HepG2 (cell line): ENCODE measurements at regions not wholly inside any gene's neighbourhood (a gene's known extent, or its start where the extent isn't known, plus 50 kb on each side); places are given as distances from the start of the nearest gene placed in this dataset.

Experiments used
- EP300 ChIP-seq, 3 experiments: sonication (generic) in 1 of 3; formaldehyde crosslinking in 1 of 3; IDR thresholded peaks; 2 replicates each; pipeline versions ENCODE4 v1.5.1 to v1.6.1; 2011 to 2020; ENCODE audit warnings: low read depth in 2 of 3, low read length in 2 of 3, borderline replicate concordance in 1 of 3, improper control_type of control experiment in 1 of 3, mild to moderate bottlenecking in 1 of 3, missing genetic modification reagents in 1 of 3, moderate library complexity in 1 of 3
- EZH2 ChIP-seq: conservative IDR thresholded peaks from 2 replicates; pipeline ENCODE4 v1.6.1; 2012; ENCODE audit warnings: mild to moderate bottlenecking, low read depth, low read length, moderate library complexity
- POLR2A ChIP-seq, 2 experiments: IDR thresholded peaks; 2 replicates each; pipeline ENCODE4 v1.6.1; 2011; ENCODE audit warnings: low read depth in 2 of 2, low read length in 2 of 2, mild to moderate bottlenecking in 1 of 2, moderate library complexity in 1 of 2; ENCODE audit not compliant: insufficient read depth in 1 of 2
- RFX5 ChIP-seq: IDR thresholded peaks from 2 replicates; pipeline ENCODE4 v1.6.1; 2011; ENCODE audit warnings: low read depth, low read length, improper control_type of control experiment
- ZNF616 ChIP-seq: sonication (generic); formaldehyde crosslinking; IDR thresholded peaks from 2 replicates; pipeline ENCODE4 v1.5.0; 2020; ENCODE audit warnings: low read depth, mild to moderate bottlenecking, missing genetic modification reagents
- ZNF703 ChIP-seq: sonication (generic); formaldehyde crosslinking; IDR thresholded peaks from 2 replicates; pipeline ENCODE4 v1.5.1; 2020; ENCODE audit warnings: missing genetic modification reagents, mild to moderate bottlenecking, moderate library complexity, borderline replicate concordance
- ZSCAN29 ChIP-seq: sonication (generic); formaldehyde crosslinking; conservative IDR thresholded peaks from 2 replicates; pipeline ENCODE4 v1.4.0; 2020; ENCODE audit warnings: mild to moderate bottlenecking, missing genetic modification reagents
- TF ChIP-seq, protein P1 (sequence below): IDR thresholded peaks from 2 replicates; pipeline ENCODE4 v1.6.1; 2016; ENCODE audit warnings: control low read depth
- TF ChIP-seq, protein P2 (sequence below), 2 experiments: IDR thresholded peaks; 2 replicates each; pipeline ENCODE4 v1.6.1; 2011 to 2012; ENCODE audit warnings: low read length in 2 of 2, borderline replicate concordance in 1 of 2, low read depth in 1 of 2, mild to moderate bottlenecking in 1 of 2, moderate library complexity in 1 of 2
- TF ChIP-seq, protein P3 (sequence below): sonication (generic); formaldehyde crosslinking; IDR thresholded peaks from 2 replicates; pipeline ENCODE4 v1.8.0; 2022; ENCODE audit warnings: low read depth, missing genetic modification reagents
- TF ChIP-seq, protein P4 (sequence below): sonication (generic); formaldehyde crosslinking; IDR thresholded peaks from 2 replicates; pipeline ENCODE4 v1.5.0; 2020; ENCODE audit warnings: mild to moderate bottlenecking, missing genetic modification reagents, moderate library complexity
- TF ChIP-seq, protein P5 (sequence below): IDR thresholded peaks from 2 replicates; pipeline ENCODE4 v1.6.1; 2016; ENCODE audit warnings: missing compliant biosample characterization, missing genetic modification reagents, borderline replicate concordance

DNA sequence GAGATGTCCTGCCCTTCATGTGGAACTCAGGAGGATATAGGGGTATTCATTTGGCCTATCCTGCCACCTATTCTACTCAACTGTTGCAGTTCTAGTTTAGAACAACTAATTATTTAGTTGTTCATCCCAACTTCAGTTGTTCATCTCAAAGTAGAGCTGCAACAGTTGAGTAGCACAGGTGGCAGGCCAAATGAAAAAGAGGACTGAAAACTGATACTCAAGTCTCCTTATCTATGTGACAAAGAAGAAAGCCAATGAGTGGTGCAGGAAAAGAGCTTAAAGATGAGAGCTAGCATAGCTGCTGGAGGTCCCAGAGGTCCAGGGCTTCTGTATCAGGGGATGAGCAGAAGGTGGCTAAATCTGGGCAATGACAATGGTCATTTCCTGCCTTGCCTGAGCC, 148.9 kb upstream of the KITLG start:
- TF ChIP-seq EZH2 (no peak), ZNF616 (CRISPR knock-in tag) (no peak), ZSCAN29 (no peak), ZNF703 (CRISPR knock-in tag) (no peak), RFX5 (no peak), EP300 (IDR thresholded peaks at IDR 0.05; ENCODE audit: low read depth in 2 of 2, low read length in 2 of 2) (no peak), EP300 (CRISPR knock-in tag; IDR thresholded peaks at IDR 0.05; ENCODE audit: borderline replicate concordance) (no peak), POLR2A (IDR thresholded peaks at IDR 0.05; ENCODE audit: insufficient read depth in 1 of 2, low read depth in 2 of 2, low read length in 2 of 2) (no peak)
- TF ChIP-seq, protein P1, sequence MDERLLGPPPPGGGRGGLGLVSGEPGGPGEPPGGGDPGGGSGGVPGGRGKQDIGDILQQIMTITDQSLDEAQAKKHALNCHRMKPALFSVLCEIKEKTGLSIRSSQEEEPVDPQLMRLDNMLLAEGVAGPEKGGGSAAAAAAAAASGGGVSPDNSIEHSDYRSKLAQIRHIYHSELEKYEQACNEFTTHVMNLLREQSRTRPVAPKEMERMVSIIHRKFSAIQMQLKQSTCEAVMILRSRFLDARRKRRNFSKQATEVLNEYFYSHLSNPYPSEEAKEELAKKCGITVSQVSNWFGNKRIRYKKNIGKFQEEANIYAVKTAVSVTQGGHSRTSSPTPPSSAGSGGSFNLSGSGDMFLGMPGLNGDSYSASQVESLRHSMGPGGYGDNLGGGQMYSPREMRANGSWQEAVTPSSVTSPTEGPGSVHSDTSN (CRISPR knock-in tag) = no peak
- TF ChIP-seq, protein P2, sequence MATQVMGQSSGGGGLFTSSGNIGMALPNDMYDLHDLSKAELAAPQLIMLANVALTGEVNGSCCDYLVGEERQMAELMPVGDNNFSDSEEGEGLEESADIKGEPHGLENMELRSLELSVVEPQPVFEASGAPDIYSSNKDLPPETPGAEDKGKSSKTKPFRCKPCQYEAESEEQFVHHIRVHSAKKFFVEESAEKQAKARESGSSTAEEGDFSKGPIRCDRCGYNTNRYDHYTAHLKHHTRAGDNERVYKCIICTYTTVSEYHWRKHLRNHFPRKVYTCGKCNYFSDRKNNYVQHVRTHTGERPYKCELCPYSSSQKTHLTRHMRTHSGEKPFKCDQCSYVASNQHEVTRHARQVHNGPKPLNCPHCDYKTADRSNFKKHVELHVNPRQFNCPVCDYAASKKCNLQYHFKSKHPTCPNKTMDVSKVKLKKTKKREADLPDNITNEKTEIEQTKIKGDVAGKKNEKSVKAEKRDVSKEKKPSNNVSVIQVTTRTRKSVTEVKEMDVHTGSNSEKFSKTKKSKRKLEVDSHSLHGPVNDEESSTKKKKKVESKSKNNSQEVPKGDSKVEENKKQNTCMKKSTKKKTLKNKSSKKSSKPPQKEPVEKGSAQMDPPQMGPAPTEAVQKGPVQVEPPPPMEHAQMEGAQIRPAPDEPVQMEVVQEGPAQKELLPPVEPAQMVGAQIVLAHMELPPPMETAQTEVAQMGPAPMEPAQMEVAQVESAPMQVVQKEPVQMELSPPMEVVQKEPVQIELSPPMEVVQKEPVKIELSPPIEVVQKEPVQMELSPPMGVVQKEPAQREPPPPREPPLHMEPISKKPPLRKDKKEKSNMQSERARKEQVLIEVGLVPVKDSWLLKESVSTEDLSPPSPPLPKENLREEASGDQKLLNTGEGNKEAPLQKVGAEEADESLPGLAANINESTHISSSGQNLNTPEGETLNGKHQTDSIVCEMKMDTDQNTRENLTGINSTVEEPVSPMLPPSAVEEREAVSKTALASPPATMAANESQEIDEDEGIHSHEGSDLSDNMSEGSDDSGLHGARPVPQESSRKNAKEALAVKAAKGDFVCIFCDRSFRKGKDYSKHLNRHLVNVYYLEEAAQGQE (IDR thresholded peaks at IDR 0.05; ENCODE audit: borderline replicate concordance in 1 of 2, low read depth in 1 of 2, low read length in 2 of 2) = no peak
- TF ChIP-seq, protein P3, sequence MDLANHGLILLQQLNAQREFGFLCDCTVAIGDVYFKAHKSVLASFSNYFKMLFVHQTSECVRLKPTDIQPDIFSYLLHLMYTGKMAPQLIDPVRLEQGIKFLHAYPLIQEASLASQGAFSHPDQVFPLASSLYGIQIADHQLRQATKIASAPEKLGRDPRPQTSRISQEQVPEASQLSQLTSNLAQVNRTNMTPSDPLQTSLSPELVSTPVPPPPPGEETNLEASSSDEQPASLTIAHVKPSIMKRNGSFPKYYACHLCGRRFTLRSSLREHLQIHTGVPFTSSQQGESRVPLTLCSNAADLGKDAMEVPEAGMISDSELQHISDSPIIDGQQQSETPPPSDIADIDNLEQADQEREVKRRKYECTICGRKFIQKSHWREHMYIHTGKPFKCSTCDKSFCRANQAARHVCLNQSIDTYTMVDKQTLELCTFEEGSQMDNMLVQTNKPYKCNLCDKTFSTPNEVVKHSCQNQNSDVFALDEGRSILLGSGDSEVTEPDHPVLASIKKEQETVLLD (CRISPR knock-in tag) = no peak
- TF ChIP-seq, protein P4, sequence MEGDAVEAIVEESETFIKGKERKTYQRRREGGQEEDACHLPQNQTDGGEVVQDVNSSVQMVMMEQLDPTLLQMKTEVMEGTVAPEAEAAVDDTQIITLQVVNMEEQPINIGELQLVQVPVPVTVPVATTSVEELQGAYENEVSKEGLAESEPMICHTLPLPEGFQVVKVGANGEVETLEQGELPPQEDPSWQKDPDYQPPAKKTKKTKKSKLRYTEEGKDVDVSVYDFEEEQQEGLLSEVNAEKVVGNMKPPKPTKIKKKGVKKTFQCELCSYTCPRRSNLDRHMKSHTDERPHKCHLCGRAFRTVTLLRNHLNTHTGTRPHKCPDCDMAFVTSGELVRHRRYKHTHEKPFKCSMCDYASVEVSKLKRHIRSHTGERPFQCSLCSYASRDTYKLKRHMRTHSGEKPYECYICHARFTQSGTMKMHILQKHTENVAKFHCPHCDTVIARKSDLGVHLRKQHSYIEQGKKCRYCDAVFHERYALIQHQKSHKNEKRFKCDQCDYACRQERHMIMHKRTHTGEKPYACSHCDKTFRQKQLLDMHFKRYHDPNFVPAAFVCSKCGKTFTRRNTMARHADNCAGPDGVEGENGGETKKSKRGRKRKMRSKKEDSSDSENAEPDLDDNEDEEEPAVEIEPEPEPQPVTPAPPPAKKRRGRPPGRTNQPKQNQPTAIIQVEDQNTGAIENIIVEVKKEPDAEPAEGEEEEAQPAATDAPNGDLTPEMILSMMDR (CRISPR knock-in tag) = no peak
- TF ChIP-seq, protein P5, sequence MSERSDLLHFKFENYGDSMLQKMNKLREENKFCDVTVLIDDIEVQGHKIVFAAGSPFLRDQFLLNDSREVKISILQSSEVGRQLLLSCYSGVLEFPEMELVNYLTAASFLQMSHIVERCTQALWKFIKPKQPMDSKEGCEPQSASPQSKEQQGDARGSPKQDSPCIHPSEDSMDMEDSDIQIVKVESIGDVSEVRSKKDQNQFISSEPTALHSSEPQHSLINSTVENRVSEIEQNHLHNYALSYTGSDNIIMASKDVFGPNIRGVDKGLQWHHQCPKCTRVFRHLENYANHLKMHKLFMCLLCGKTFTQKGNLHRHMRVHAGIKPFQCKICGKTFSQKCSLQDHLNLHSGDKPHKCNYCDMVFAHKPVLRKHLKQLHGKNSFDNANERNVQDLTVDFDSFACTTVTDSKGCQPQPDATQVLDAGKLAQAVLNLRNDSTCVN (CRISPR knock-in tag) = no peak
